ENCODE measurements at regions not wholly inside any gene's neighbourhood (a gene's known extent, or its start where the extent isn't known, plus 50 kb on each side); places are given as distances from the start of the nearest gene placed in this dataset.
"Not testable (repeated sequence)": the region's sequence is repeated elsewhere in the genome, so short reads cannot be mapped to it uniquely, and the experiment has no call there.

DNA sequence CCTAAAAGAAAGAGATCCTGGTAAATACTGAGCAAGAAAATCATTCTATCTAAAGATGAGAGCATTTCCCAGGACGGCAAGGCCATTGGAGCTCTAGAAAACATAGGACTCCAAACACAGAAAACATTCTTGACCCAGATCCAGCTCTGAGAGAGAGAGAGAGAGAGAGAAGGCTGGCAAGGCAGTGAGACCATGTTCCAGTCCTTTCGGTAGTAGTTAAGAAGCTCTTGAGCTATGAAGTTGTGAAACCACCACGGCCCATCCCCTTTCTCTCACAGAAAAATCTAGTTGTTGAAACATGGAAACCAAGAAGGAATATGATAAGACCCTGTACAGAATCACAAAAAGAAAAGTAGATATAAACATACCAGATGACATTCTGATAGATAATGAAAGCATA, 212.4 kb upstream of the NPSR1 start:
- TF ChIP-seq, protein P1, sequence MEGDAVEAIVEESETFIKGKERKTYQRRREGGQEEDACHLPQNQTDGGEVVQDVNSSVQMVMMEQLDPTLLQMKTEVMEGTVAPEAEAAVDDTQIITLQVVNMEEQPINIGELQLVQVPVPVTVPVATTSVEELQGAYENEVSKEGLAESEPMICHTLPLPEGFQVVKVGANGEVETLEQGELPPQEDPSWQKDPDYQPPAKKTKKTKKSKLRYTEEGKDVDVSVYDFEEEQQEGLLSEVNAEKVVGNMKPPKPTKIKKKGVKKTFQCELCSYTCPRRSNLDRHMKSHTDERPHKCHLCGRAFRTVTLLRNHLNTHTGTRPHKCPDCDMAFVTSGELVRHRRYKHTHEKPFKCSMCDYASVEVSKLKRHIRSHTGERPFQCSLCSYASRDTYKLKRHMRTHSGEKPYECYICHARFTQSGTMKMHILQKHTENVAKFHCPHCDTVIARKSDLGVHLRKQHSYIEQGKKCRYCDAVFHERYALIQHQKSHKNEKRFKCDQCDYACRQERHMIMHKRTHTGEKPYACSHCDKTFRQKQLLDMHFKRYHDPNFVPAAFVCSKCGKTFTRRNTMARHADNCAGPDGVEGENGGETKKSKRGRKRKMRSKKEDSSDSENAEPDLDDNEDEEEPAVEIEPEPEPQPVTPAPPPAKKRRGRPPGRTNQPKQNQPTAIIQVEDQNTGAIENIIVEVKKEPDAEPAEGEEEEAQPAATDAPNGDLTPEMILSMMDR (IDR thresholded peaks at IDR 0.05; ENCODE audit: poor library complexity) = no peak
- TF ChIP-seq EZH2phosphoT487 (IDR thresholded peaks at IDR 0.05; ENCODE audit: low read depth, severe bottlenecking, unreplicated experiment) = no peak
- Histone ChIP-seq H3K27me3 (no peaks in the 10 kb centered on the region), H3K4me2 (no peak overlapping the region), H3K79me2 (no peaks in the 10 kb centered on the region), H3K4me1 (ENCODE audit: insufficient read depth) (no peaks in the 10 kb centered on the region), H3K36me3 (replicated peaks; ENCODE audit: insufficient read depth, low read depth) (no peaks in the 10 kb centered on the region), H3K27ac (no peak overlapping the region), H2AFZ (no peak overlapping the region), H4K20me1 (ENCODE audit: insufficient read depth, poor library complexity, severe bottlenecking) (no peaks in the 10 kb centered on the region), H3K4me3 (no peak overlapping the region), H3K9me2 (replicated peaks; ENCODE audit: insufficient read depth) (no peaks in the 10 kb centered on the region), H3K9me3 (ENCODE audit: low read depth) (no peaks in the 10 kb centered on the region)
- WGBS (ENCODE audit: low lambda C conversion rate, missing lambda C conversion rate) = 89% methylated on average over 3 of the region's 3 CpGs
- DNase-seq (ENCODE audit: low spot score) = no peak

GRCh38 chr7:34448531-34448930, 209.5 kb upstream of the NPSR1 start:
- H4K20me1 ChIP-seq (ENCODE audit: insufficient read depth, poor library complexity, severe bottlenecking); H3K36me3 ChIP-seq (replicated peaks; ENCODE audit: insufficient read depth, low read depth); H3K4me3 ChIP-seq; H3K9me2 ChIP-seq (replicated peaks; ENCODE audit: insufficient read depth); H3K9me3 ChIP-seq (ENCODE audit: low read depth); H3K27ac ChIP-seq; DNase-seq (ENCODE audit: low spot score); H3K4me2 ChIP-seq; H3K4me1 ChIP-seq (ENCODE audit: insufficient read depth); H2AFZ ChIP-seq; H3K27me3 ChIP-seq; H3K79me2 ChIP-seq: not testable (repeated sequence)
- 94% methylated on average over 2 of the region's 2 CpGs for WGBS (ENCODE audit: low lambda C conversion rate, missing lambda C conversion rate)

- no peak for TF ChIP-seq EZH2 (IDR thresholded peaks at IDR 0.05; ENCODE audit: borderline replicate concordance)
- TF ChIP-seq, protein P1 (IDR thresholded peaks at IDR 0.05; ENCODE audit: poor library complexity) = no peak
- no peak for TF ChIP-seq EZH2phosphoT487 (IDR thresholded peaks at IDR 0.05; ENCODE audit: low read depth, severe bottlenecking, unreplicated experiment)
- no peaks in the 10 kb centered on the region for H3K4me1 ChIP-seq (ENCODE audit: insufficient read depth)
- 86% methylated on average over 1 of the region's 1 CpG for WGBS (ENCODE audit: low lambda C conversion rate, missing lambda C conversion rate)
Measured at GRCh38 chr7:34449765-34450164, 208.3 kb upstream of the NPSR1 start.

GRCh38 chr7:34451183-34451582, 206.8 kb upstream of the NPSR1 start:
- H3K27ac ChIP-seq = no peak overlapping the region
- DNase-seq (ENCODE audit: low spot score) = no peak
- H3K36me3 ChIP-seq (replicated peaks; ENCODE audit: insufficient read depth, low read depth) = no peaks in the 10 kb centered on the region
- H4K20me1 ChIP-seq (ENCODE audit: insufficient read depth, poor library complexity, severe bottlenecking) = no peaks in the 10 kb centered on the region
- no peaks in the 10 kb centered on the region for H3K27me3 ChIP-seq
- no peaks in the 10 kb centered on the region for H3K4me1 ChIP-seq (ENCODE audit: insufficient read depth)
- H3K79me2 ChIP-seq = no peaks in the 10 kb centered on the region
- H3K4me3 ChIP-seq = no peak overlapping the region
- 94% methylated on average over 1 of the region's 1 CpG for WGBS (ENCODE audit: low lambda C conversion rate, missing lambda C conversion rate)
- H3K9me2 ChIP-seq (replicated peaks; ENCODE audit: insufficient read depth) = no peaks in the 10 kb centered on the region
- H3K4me2 ChIP-seq = no peak overlapping the region
- H3K9me3 ChIP-seq (ENCODE audit: low read depth) = no peaks in the 10 kb centered on the region
- TF ChIP-seq, protein P1 (IDR thresholded peaks at IDR 0.05; ENCODE audit: poor library complexity) = no peak
- TF ChIP-seq EZH2phosphoT487 (IDR thresholded peaks at IDR 0.05; ENCODE audit: low read depth, severe bottlenecking, unreplicated experiment) (no peak), EZH2 (IDR thresholded peaks at IDR 0.05; ENCODE audit: borderline replicate concordance) (no peak)
- no peak overlapping the region for H2AFZ ChIP-seq

More at GRCh38 chr7:34449765-34450164, 208.3 kb upstream of the NPSR1 start:
- no peak for DNase-seq (ENCODE audit: low spot score)
- Histone ChIP-seq H3K4me3 (no peak overlapping the region), H3K4me2 (no peak overlapping the region), H3K36me3 (replicated peaks; ENCODE audit: insufficient read depth, low read depth) (no peaks in the 10 kb centered on the region), H3K79me2 (no peaks in the 10 kb centered on the region), H3K27me3 (no peaks in the 10 kb centered on the region), H3K9me3 (ENCODE audit: low read depth) (no peaks in the 10 kb centered on the region), H3K27ac (no peak overlapping the region), H2AFZ (no peak overlapping the region), H4K20me1 (ENCODE audit: insufficient read depth, poor library complexity, severe bottlenecking) (no peaks in the 10 kb centered on the region), H3K9me2 (replicated peaks; ENCODE audit: insufficient read depth) (no peaks in the 10 kb centered on the region)
